ENCODE measurements at regions not wholly inside any gene's neighbourhood (a gene's known extent, or its start where the extent isn't known, plus 50 kb on each side); places are given as distances from the start of the nearest gene placed in this dataset.
A peak's percentile ranks its signal among the peaks of the same experiment; 100 is the strongest.

GRCh38 chr15:98501192-98501591, 147.1 kb upstream of the IGF1R start:
- H3K79me2 ChIP-seq (ENCODE audit: insufficient read depth, low read length) = no peaks in the 10 kb centered on the region
- H3K4me3 ChIP-seq (ENCODE audit: insufficient read depth, low read length) = no peak overlapping the region
- H4K20me1 ChIP-seq (ENCODE audit: insufficient read depth, low read length) = no peaks in the 10 kb centered on the region
- no peak overlapping the region for H3K4me2 ChIP-seq (ENCODE audit: insufficient read depth, low read length)
- no peak for DNase-seq (ENCODE audit: insufficient read length, low spot score, missing footprints)
- H3K36me3 ChIP-seq (ENCODE audit: insufficient read depth, low read length) = no peaks in the 10 kb centered on the region
- H3K9me3 ChIP-seq (ENCODE audit: low read depth, low read length) = no peaks in the 10 kb centered on the region
- H2AFZ ChIP-seq (ENCODE audit: low read length) = no peak overlapping the region
- no peak for TF ChIP-seq CTCF (IDR thresholded peaks at IDR 0.05; ENCODE audit: extremely low read depth, low read depth, low read length)
- H3K4me1 ChIP-seq (ENCODE audit: insufficient read depth, low read length) = no peaks in the 10 kb centered on the region
- H3K27ac ChIP-seq (ENCODE audit: low read depth, low read length) = no peak overlapping the region
- H3K27me3 ChIP-seq (ENCODE audit: insufficient read depth, low read length) = no peaks in the 10 kb centered on the region

- no peak overlapping the region for H3K27ac ChIP-seq (ENCODE audit: low read depth, low read length)
These were observed 146.7 kb upstream of the IGF1R start for GRCh38 chr15:98501632-98502031.

GRCh38 chr15:98503970-98504369, 144.4 kb upstream of the IGF1R start:
- no peaks in the 10 kb centered on the region for H3K79me2 ChIP-seq (ENCODE audit: insufficient read depth, low read length)
- H3K9me3 ChIP-seq (ENCODE audit: low read depth, low read length) = no peaks in the 10 kb centered on the region
- H2AFZ ChIP-seq (ENCODE audit: low read length) = peak overlapping the region; percentile 35
- no peak overlapping the region for H3K27ac ChIP-seq (ENCODE audit: low read depth, low read length)
- H3K4me2 ChIP-seq (ENCODE audit: insufficient read depth, low read length) = no peak overlapping the region
- no peaks in the 10 kb centered on the region for H3K36me3 ChIP-seq (ENCODE audit: insufficient read depth, low read length)
- TF ChIP-seq CTCF (IDR thresholded peaks at IDR 0.05; ENCODE audit: extremely low read depth, low read depth, low read length) = no peak
- no peaks in the 10 kb centered on the region for H4K20me1 ChIP-seq (ENCODE audit: insufficient read depth, low read length)
- DNase-seq (ENCODE audit: insufficient read length, low spot score, missing footprints) = no peak
- H3K27me3 ChIP-seq (ENCODE audit: insufficient read depth, low read length) = no peaks in the 10 kb centered on the region
- H3K4me1 ChIP-seq (ENCODE audit: insufficient read depth, low read length) = no peaks in the 10 kb centered on the region
- H3K4me3 ChIP-seq (ENCODE audit: insufficient read depth, low read length) = no peak overlapping the region

More at GRCh38 chr15:98501632-98502031, 146.7 kb upstream of the IGF1R start:
- Histone ChIP-seq H3K9me3 (ENCODE audit: low read depth, low read length) (no peaks in the 10 kb centered on the region), H3K79me2 (ENCODE audit: insufficient read depth, low read length) (no peaks in the 10 kb centered on the region), H4K20me1 (ENCODE audit: insufficient read depth, low read length) (no peaks in the 10 kb centered on the region), H3K4me1 (ENCODE audit: insufficient read depth, low read length) (no peaks in the 10 kb centered on the region), H3K27me3 (ENCODE audit: insufficient read depth, low read length) (no peaks in the 10 kb centered on the region), H3K4me2 (ENCODE audit: insufficient read depth, low read length) (no peak overlapping the region), H2AFZ (ENCODE audit: low read length) (no peak overlapping the region), H3K36me3 (ENCODE audit: insufficient read depth, low read length) (no peaks in the 10 kb centered on the region), H3K4me3 (ENCODE audit: insufficient read depth, low read length) (no peak overlapping the region)
- no peak for DNase-seq (ENCODE audit: insufficient read length, low spot score, missing footprints)
- TF ChIP-seq CTCF (IDR thresholded peaks at IDR 0.05; ENCODE audit: extremely low read depth, low read depth, low read length) = no peak

GRCh38 chr15:98504998-98505397, 143.3 kb upstream of the IGF1R start:
- Histone ChIP-seq H3K4me3 (ENCODE audit: insufficient read depth, low read length) (no peak overlapping the region), H2AFZ (ENCODE audit: low read length) (no peak overlapping the region), H3K4me1 (ENCODE audit: insufficient read depth, low read length) (no peaks in the 10 kb centered on the region), H3K36me3 (ENCODE audit: insufficient read depth, low read length) (no peaks in the 10 kb centered on the region), H3K79me2 (ENCODE audit: insufficient read depth, low read length) (no peaks in the 10 kb centered on the region), H4K20me1 (ENCODE audit: insufficient read depth, low read length) (no peaks in the 10 kb centered on the region), H3K4me2 (ENCODE audit: insufficient read depth, low read length) (no peak overlapping the region), H3K9me3 (ENCODE audit: low read depth, low read length) (no peaks in the 10 kb centered on the region), H3K27ac (ENCODE audit: low read depth, low read length) (no peak overlapping the region), H3K27me3 (ENCODE audit: insufficient read depth, low read length) (no peaks in the 10 kb centered on the region)
- no peak for TF ChIP-seq CTCF (IDR thresholded peaks at IDR 0.05; ENCODE audit: extremely low read depth, low read depth, low read length)
- no peak for DNase-seq (ENCODE audit: insufficient read length, low spot score, missing footprints)

Measured in osteoblast (primary cell).